Transverse colon (tissue), 3 donors: ENCODE measurements at regions not wholly inside any gene's neighbourhood (a gene's known extent, or its start where the extent isn't known, plus 50 kb on each side); places are given as distances from the start of the nearest gene placed in this dataset.

Source experiments
- CTCF ChIP-seq, 5 experiments: fragments of 200-600 bp in 3 of 5; fragments of 450-650 bp in 2 of 5; sonication (generic) in 3 of 5; IDR thresholded peaks; 1 replicate in 2 of 5; 2 replicates in 3 of 5; pipeline ENCODE4 v1.5.1; 2016 to 2017; ENCODE audit warnings: antibody characterized with exemption in 5 of 5, inconsistent platforms in 3 of 5, mild to moderate bottlenecking in 2 of 5, moderate library complexity in 1 of 5
- POLR2A ChIP-seq: fragments of 450-650 bp; IDR thresholded peaks from one replicate; pipeline ENCODE4 v1.6.1; 2016; ENCODE audit warnings: antibody characterized with exemption, mild to moderate bottlenecking, moderate library complexity

- no peak for TF ChIP-seq POLR2A
- TF ChIP-seq CTCF (IDR thresholded peaks at IDR 0.05) = no peak
Observed at GRCh38 chr2:129431881-129432280, 547.6 kb upstream of the RAB6C start.
